GM20000 (cell line): ENCODE measurements at regions not wholly inside any gene's neighbourhood (a gene's known extent, or its start where the extent isn't known, plus 50 kb on each side); places are given as distances from the start of the nearest gene placed in this dataset.
"Not testable (repeated sequence)": the region's sequence is repeated elsewhere in the genome, so short reads cannot be mapped to it uniquely, and the experiment has no call there.

Experiments
- DNase-seq: peaks from one replicate; pipeline ENCODE4 v3.0.0; 2012; ENCODE audit warnings: low spot score
- CTCF ChIP-seq: IDR thresholded peaks from 2 replicates; pipeline ENCODE4 v1.5.1; 2012; ENCODE audit warnings: mild to moderate bottlenecking, control low read depth; ENCODE audit errors: extremely low read depth, missing control alignments

DNA sequence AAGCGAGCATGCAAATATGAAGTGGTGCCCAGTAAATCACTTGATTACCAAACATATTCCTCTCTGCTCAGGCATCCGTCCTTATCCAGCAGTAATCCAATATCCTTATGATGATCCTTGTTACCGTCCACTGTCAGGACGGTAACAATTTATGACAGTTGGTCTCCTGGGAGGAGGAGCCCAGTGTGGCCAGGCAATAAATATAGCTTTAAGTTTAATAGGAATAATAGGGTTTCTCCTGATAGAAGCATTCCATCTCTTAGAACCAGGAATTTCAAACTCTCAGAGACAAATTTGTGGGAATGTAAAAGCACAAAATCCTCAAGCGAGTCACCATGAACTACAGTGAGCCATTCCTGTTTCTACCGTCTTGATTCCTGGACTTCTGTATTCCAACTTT is 171.2 kb upstream of the IL15 start:
- no peak for TF ChIP-seq CTCF
- no peak for DNase-seq

DNA sequence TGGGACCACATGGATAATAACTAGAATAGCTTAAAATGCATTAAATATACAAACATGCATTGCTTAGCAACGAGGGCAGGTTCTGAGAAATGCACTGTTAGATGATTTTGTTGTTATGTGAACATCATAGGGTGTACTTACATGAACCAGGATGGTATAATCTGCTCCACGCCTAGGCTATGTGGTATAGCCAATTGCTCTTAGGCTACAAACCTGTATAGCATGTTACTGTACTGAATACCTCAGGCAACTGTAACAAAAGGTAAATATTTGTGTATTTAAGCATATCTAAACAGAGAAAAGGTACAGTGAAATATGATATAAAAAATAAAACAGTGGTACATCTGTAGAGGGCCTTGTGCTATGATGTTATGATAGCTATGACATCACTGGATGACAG is 169.2 kb upstream of the IL15 start:
- TF ChIP-seq CTCF: no peak
- DNase-seq: no peak

DNA sequence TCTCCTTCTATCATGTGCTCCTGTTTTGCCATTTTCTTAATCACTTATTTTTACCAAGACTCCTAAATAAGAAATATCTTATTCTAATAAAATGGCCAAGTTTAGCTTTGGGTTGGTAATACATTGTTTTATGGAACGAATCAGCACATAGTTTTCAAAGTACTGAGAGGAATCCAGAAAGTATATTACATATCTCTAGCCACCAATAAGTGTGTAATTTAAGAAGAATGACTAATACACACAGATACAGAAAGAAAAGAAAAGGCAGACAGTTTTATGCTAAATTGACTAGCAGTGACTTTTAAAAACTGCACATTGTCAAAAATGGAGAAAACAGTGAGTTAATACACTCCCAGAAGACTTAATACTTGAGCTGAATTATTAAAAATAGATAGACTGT is 167.0 kb upstream of the IL15 start:
- no peak for TF ChIP-seq CTCF
- no peak for DNase-seq

- no peak for TF ChIP-seq CTCF
Measured at GRCh38 chr4:141473026-141473540, 163.3 kb upstream of the IL15 start.

DNA sequence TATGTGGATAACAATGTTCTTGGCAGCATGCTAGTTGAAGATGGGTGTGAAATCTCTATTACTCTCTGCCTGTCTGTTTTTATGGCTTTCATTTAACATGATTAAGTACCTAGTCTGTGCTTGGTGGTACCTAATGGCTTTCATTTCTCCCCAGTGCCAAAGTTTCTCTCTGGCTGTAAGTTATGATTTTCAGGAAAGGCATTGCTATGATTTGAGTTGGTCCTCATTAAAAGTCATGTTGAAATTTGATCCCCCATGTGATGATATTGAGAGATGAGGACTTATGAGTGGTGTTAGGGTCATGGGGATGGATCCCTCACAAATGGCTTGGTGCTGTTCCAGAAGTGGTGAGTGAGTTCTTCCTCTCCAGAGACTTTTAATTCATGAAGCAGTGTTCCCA is 162.4 kb upstream of the IL15 start:
- no peak for DNase-seq
- TF ChIP-seq CTCF: no peak

More at GRCh38 chr4:141473026-141473540, 163.3 kb upstream of the IL15 start:
- DNase-seq: no peak

DNA sequence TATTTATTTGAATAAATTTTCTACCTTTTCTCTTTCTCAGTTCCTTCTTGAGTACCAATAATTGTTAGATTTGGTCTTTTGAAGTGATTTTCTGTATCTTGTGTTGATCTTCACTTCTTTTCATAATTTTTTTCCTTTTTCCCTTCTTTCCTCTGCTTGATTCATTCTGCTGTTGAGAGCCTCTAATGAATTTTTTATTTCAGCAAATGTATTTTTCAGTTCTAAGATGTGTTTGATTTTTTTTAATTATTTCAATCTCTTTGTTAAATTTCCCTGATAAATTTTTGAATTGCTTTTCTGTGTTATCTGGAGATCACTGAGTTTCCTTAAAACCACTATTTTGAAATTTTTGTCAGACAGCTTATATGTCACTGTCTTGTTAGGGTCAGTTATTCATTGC is 155.4 kb upstream of the IL15 start:
- no peak for TF ChIP-seq CTCF
- no peak for DNase-seq

GRCh38 chr4:141484298-141484697 is 152.1 kb upstream of the IL15 start:
- not testable (repeated sequence) for DNase-seq

- DNase-seq: no peak
Measured at GRCh38 chr4:141486375-141486997, 149.9 kb upstream of the IL15 start.

More at GRCh38 chr4:141486375-141486997, 149.9 kb upstream of the IL15 start:
- no peak for TF ChIP-seq CTCF
